SU-DHL-6 (cell line): ENCODE measurements at regions not wholly inside any gene's neighbourhood (a gene's known extent, or its start where the extent isn't known, plus 50 kb on each side); places are given as distances from the start of the nearest gene placed in this dataset.

ENCODE experiments used
- CTCF ChIP-seq: fragments of 200-600 bp; sonication (generic); IDR thresholded peaks from one replicate; pipeline ENCODE4 v1.5.1; 2017; ENCODE audit warnings: antibody characterized with exemption, mild to moderate bottlenecking, low read length, moderate library complexity; ENCODE audit not compliant: insufficient read depth, poor library complexity, severe bottlenecking
- EZH2phosphoT487 ChIP-seq: fragments of 200-600 bp; sonication (generic), shearing (Covaris generic); conservative IDR thresholded peaks from 2 replicates; pipeline ENCODE4 v1.6.1; 2018; ENCODE audit warnings: mild to moderate bottlenecking, antibody characterized with exemption, low read length, moderate library complexity, mixed read lengths

- TF ChIP-seq CTCF (no peak), EZH2phosphoT487 (no peak)
Measured at GRCh38 chr13:87384099-87384498, 287.1 kb upstream of the SLITRK5 start.
